AG04450 (cell line): ENCODE measurements at regions not wholly inside any gene's neighbourhood (a gene's known extent, or its start where the extent isn't known, plus 50 kb on each side); places are given as distances from the start of the nearest gene placed in this dataset.

ENCODE experiments used
- CTCF ChIA-PET: fragments of 300-600, 350-600 bp; formaldehyde crosslinking; extraction: SDS; loops from one replicate; lab custom pipeline; 2022; ENCODE audit warnings: antibody characterized with exemption, inconsistent platforms; lab: Charles Lee
- POLR2A ChIA-PET: fragments of 350-600 bp; formaldehyde crosslinking; extraction: SDS; loops from one replicate; lab custom pipeline; 2021; ENCODE audit warnings: antibody characterized with exemption, inconsistent platforms; lab: Yijun Ruan, JAX
- DNase-seq: peaks from one replicate; pipeline ENCODE4 v3.0.0-alpha.2; 2011; ENCODE audit warnings: low read depth, low spot score
- H3K27ac ChIP-seq: one replicate; pipeline ENCODE4 v1.5.1; 2012; ENCODE audit warnings: low read depth, low read length, control low read depth
- H3K27me3 ChIP-seq: one replicate; pipeline ENCODE4 v1.6.0; 2012; ENCODE audit warnings: low read length; ENCODE audit not compliant: control insufficient read depth, insufficient read depth
- H3K4me3 ChIP-seq: 2 replicates; pipeline ENCODE4 v1.5.1; 2011; ENCODE audit warnings: mild to moderate bottlenecking, low read depth, low read length, control low read depth
- H3K9me3 ChIP-seq: 2 replicates; pipeline ENCODE4 v1.5.1; 2012; ENCODE audit warnings: low read length; ENCODE audit not compliant: control insufficient read depth, insufficient read depth
- CTCF ChIP-seq: IDR thresholded peaks from 2 replicates; pipeline ENCODE4 v1.5.1; 2011; ENCODE audit warnings: low read depth, low read length, control low read depth, inconsistent platforms

GRCh38 chr16:62676306-62676705 is 640.1 kb upstream of the CDH8 start:
- peaks cover 8% of the 10 kb centered on the region; the same call in 1 of the 2 replicates for H3K9me3 ChIP-seq
- DNase-seq = no peak
- POLR2A ChIA-PET = no interaction called here
- no peak overlapping the region for H3K27ac ChIP-seq
- H3K4me3 ChIP-seq = no peak overlapping the region
- no peaks in the 10 kb centered on the region for H3K27me3 ChIP-seq
- no peak for TF ChIP-seq CTCF
- CTCF ChIA-PET = no interaction called here

- no peak for DNase-seq
- POLR2A ChIA-PET = no interaction called here
- CTCF ChIA-PET = no interaction called here
- Histone ChIP-seq H3K4me3 (no peak overlapping the region), H3K27me3 (no peaks in the 10 kb centered on the region), H3K27ac (no peak overlapping the region), H3K9me3 (0 out of 2 replicates have a peak, but pooled peaks cover 4% of the 10 kb centered on the region)
- no peak for TF ChIP-seq CTCF
Observed at GRCh38 chr16:62665269-62665668, 629.0 kb upstream of the CDH8 start.

- CTCF ChIA-PET = no interaction called here
- POLR2A ChIA-PET = no interaction called here
- no peaks in the 10 kb centered on the region for H3K27me3 ChIP-seq
- no peak for DNase-seq
- no peak overlapping the region for H3K4me3 ChIP-seq
- no peak for TF ChIP-seq CTCF
- H3K27ac ChIP-seq = no peak overlapping the region
- H3K9me3 ChIP-seq = 0 out of 2 replicates have a peak, but pooled peaks cover 4% of the 10 kb centered on the region
Observed at GRCh38 chr16:62664566-62664965, 628.3 kb upstream of the CDH8 start.

- TF ChIP-seq CTCF = no peak
- Histone ChIP-seq H3K27me3 (no peaks in the 10 kb centered on the region), H3K27ac (no peak overlapping the region), H3K9me3 (peaks cover 8% of the 10 kb centered on the region; the same call in 1 of the 2 replicates), H3K4me3 (no peak overlapping the region)
- ChIA-PET POLR2A (no interaction called here), CTCF (no interaction called here)
- no peak for DNase-seq
Observed at GRCh38 chr16:62661435-62661834, 625.2 kb upstream of the CDH8 start.

- POLR2A ChIA-PET = no interaction called here
Observed at GRCh38 chr16:62657116-62657515, 620.9 kb upstream of the CDH8 start.

More at GRCh38 chr16:62657116-62657515, 620.9 kb upstream of the CDH8 start:
- no peak for TF ChIP-seq CTCF
- Histone ChIP-seq H3K27ac (no peak overlapping the region), H3K4me3 (no peak overlapping the region), H3K9me3 (peaks cover 4% of the 10 kb centered on the region; the same call in 1 of the 2 replicates), H3K27me3 (no peaks in the 10 kb centered on the region)
- CTCF ChIA-PET = no interaction called here
- no peak for DNase-seq
